GM23248 (cell line): ENCODE measurements at regions not wholly inside any gene's neighbourhood (a gene's known extent, or its start where the extent isn't known, plus 50 kb on each side); places are given as distances from the start of the nearest gene placed in this dataset.

ENCODE experiments used
- EZH2 ChIP-seq: fragments of 200-600 bp; sonication (generic); IDR thresholded peaks from 2 replicates; pipeline ENCODE4 v1.6.1; 2018; ENCODE audit warnings: antibody characterized with exemption, mild to moderate bottlenecking; ENCODE audit not compliant: insufficient read depth, poor library complexity, severe bottlenecking
- EZH2phosphoT487 ChIP-seq: fragments of 200-600 bp; sonication (generic); IDR thresholded peaks from 2 replicates; pipeline ENCODE4 v1.6.1; 2018; ENCODE audit warnings: antibody characterized with exemption, moderate library complexity, mild to moderate bottlenecking, low read depth; ENCODE audit not compliant: insufficient read depth

- TF ChIP-seq EZH2phosphoT487 (no peak), EZH2 (no peak)
Observed at GRCh38 chr9:135330307-135330631, 149.3 kb upstream of the PPP1R26 start.
